H9 (cell line): ENCODE measurements at regions not wholly inside any gene's neighbourhood (a gene's known extent, or its start where the extent isn't known, plus 50 kb on each side); places are given as distances from the start of the nearest gene placed in this dataset.

Experiments
- DNase-seq: peaks from one replicate; pipeline ENCODE4 v3.0.0-alpha.2; 2017
- H2AFZ ChIP-seq: one replicate; pipeline ENCODE4 v1.6.1; 2013; ENCODE audit warnings: mild to moderate bottlenecking, low read length, control low read depth, moderate library complexity
- H2AK5ac ChIP-seq: 2 replicates; pipeline ENCODE4 v1.6.1; 2013; ENCODE audit warnings: low read length, control low read depth, mixed read lengths; ENCODE audit not compliant: insufficient read length
- H2BK120ac ChIP-seq: one replicate; pipeline ENCODE4 v1.6.1; 2013; ENCODE audit warnings: low read depth, mild to moderate bottlenecking, low read length, control low read depth, inconsistent platforms; ENCODE audit not compliant: poor library complexity, severe bottlenecking
- H2BK12ac ChIP-seq: 2 replicates; pipeline ENCODE4 v1.6.1; 2013; ENCODE audit warnings: low read length, control low read depth, mixed read lengths, low read depth; ENCODE audit not compliant: insufficient read length
- H2BK15ac ChIP-seq: 2 replicates; pipeline ENCODE4 v1.6.1; 2013; ENCODE audit warnings: low read depth, low read length, control low read depth
- H2BK20ac ChIP-seq: one replicate; pipeline ENCODE4 v1.6.1; 2013; ENCODE audit warnings: low read depth, mild to moderate bottlenecking, low read length, control low read depth, inconsistent platforms; ENCODE audit not compliant: poor library complexity, severe bottlenecking
- H2BK5ac ChIP-seq: 2 replicates; pipeline ENCODE4 v1.6.1; 2013; ENCODE audit warnings: low read length, control low read depth, mixed read lengths; ENCODE audit not compliant: insufficient read length
- H3K14ac ChIP-seq: 2 replicates; pipeline ENCODE4 v1.6.1; 2013; ENCODE audit warnings: low read length, control low read depth; ENCODE audit not compliant: insufficient read depth
- H3K18ac ChIP-seq: 2 replicates; pipeline ENCODE4 v1.6.1; 2013; ENCODE audit warnings: low read depth, mild to moderate bottlenecking, mixed read lengths, low read length, control low read depth; ENCODE audit not compliant: insufficient read length
- H3K23ac ChIP-seq: 2 replicates; pipeline ENCODE4 v1.6.1; 2013; ENCODE audit warnings: low read length, control low read depth, mixed read lengths, low read depth; ENCODE audit not compliant: insufficient read length
- H3K23me2 ChIP-seq: 2 replicates; pipeline ENCODE4 v1.6.1; 2013; ENCODE audit warnings: low read depth, mild to moderate bottlenecking, mixed read lengths, low read length, control low read depth; ENCODE audit not compliant: insufficient read length, poor library complexity, severe bottlenecking
- H3K27ac ChIP-seq: 2 replicates; pipeline ENCODE4 v1.5.1; 2013; ENCODE audit warnings: low read length, control low read depth, mixed read lengths, low read depth; ENCODE audit not compliant: insufficient read length
- H3K27me3 ChIP-seq: 2 replicates; pipeline ENCODE4 v1.6.1; 2013; ENCODE audit warnings: low read length, control low read depth, inconsistent platforms; ENCODE audit not compliant: insufficient read depth
- H3K4ac ChIP-seq: 2 replicates; pipeline ENCODE4 v1.6.1; 2013; ENCODE audit warnings: low read depth, mild to moderate bottlenecking, control low read depth, inconsistent platforms, low read length, moderate library complexity
- H3K4me1 ChIP-seq: 2 replicates; pipeline ENCODE4 v1.6.1; 2013; ENCODE audit warnings: low read length, control low read depth, inconsistent platforms; ENCODE audit not compliant: insufficient read depth
- H3K4me2 ChIP-seq: 2 replicates; pipeline ENCODE4 v1.6.1; 2013; ENCODE audit warnings: low read length, control low read depth, mixed read lengths; ENCODE audit not compliant: insufficient read length, insufficient read depth
- H3K56ac ChIP-seq: 2 replicates; pipeline ENCODE4 v1.6.1; 2013; ENCODE audit warnings: low read depth, mild to moderate bottlenecking, mixed read lengths, low read length, control low read depth; ENCODE audit not compliant: insufficient read length
- H3K79me1 ChIP-seq: 2 replicates; pipeline ENCODE4 v1.6.1; 2013; ENCODE audit warnings: low read depth, mild to moderate bottlenecking, moderate library complexity, low read length, control low read depth, inconsistent platforms; ENCODE audit not compliant: insufficient read depth, poor library complexity, severe bottlenecking
- H3K79me2 ChIP-seq: 2 replicates; pipeline ENCODE4 v1.6.1; 2013; ENCODE audit warnings: low read length, control low read depth, inconsistent platforms; ENCODE audit not compliant: insufficient read depth
- H3K9ac ChIP-seq: 2 replicates; pipeline ENCODE4 v1.6.1; 2013; ENCODE audit warnings: low read length, control low read depth, mixed read lengths; ENCODE audit not compliant: insufficient read length; ENCODE audit errors: extremely low read depth
- H3K9me3 ChIP-seq: one replicate; pipeline ENCODE4 v1.6.1; 2013; ENCODE audit warnings: low read depth, low read length, inconsistent platforms; ENCODE audit not compliant: control insufficient read depth
- H3T11ph ChIP-seq: one replicate; pipeline ENCODE4 v1.6.1; 2013; ENCODE audit warnings: mild to moderate bottlenecking, low read length, control low read depth, inconsistent platforms
- H4K20me1 ChIP-seq: one replicate; pipeline ENCODE4 v1.6.1; 2013; ENCODE audit not compliant: control insufficient read depth, insufficient read length, insufficient read depth
- H4K5ac ChIP-seq: 2 replicates; pipeline ENCODE4 v1.6.1; 2013; ENCODE audit warnings: low read depth, mild to moderate bottlenecking, mixed read lengths, low read length, control low read depth; ENCODE audit not compliant: insufficient read length
- H4K8ac ChIP-seq: replicated peaks from 2 replicates; pipeline ENCODE4 v1.6.1; 2013; ENCODE audit warnings: low read length, control low read depth, mixed read lengths, low read depth; ENCODE audit not compliant: insufficient read length
- H4K91ac ChIP-seq: 2 replicates; pipeline ENCODE4 v1.6.1; 2013; ENCODE audit warnings: low read depth, mild to moderate bottlenecking, moderate library complexity, mixed read lengths, low read length, control low read depth; ENCODE audit not compliant: insufficient read length
- H3K27ac Mint-ChIP-seq, 3 experiments: 2 replicates in 2 of 3; 3 replicates in 1 of 3; pipeline ENCODE4 v1.8.0; 2020 to 2021; ENCODE audit warnings: mixed read lengths in 3 of 3, mild to moderate bottlenecking in 1 of 3, moderate library complexity in 1 of 3
- H3K27me3 Mint-ChIP-seq: 2 replicates; pipeline ENCODE4 v1.8.0; 2021; ENCODE audit warnings: low read depth, mild to moderate bottlenecking, moderate library complexity, mixed read lengths
- H3K36me3 Mint-ChIP-seq, 3 experiments: 2 replicates in 2 of 3; 3 replicates in 1 of 3; pipeline ENCODE4 v1.8.0; 2020 to 2021; ENCODE audit warnings: low read depth in 3 of 3, mixed read lengths in 3 of 3; ENCODE audit not compliant: insufficient read depth in 1 of 3
- H3K4me1 Mint-ChIP-seq, 2 experiments: 2 replicates each; pipeline ENCODE4 v1.8.0; 2020; ENCODE audit warnings: mixed read lengths in 2 of 2
- H3K4me3 Mint-ChIP-seq, 2 experiments: 2 replicates in 1 of 2; 3 replicates in 1 of 2; pipeline ENCODE4 v1.8.0; 2020 to 2021; ENCODE audit warnings: mild to moderate bottlenecking in 2 of 2, mixed read lengths in 2 of 2, moderate library complexity in 1 of 2
- H3K9me3 Mint-ChIP-seq, 2 experiments: 2 replicates in 1 of 2; 3 replicates in 1 of 2; pipeline ENCODE4 v1.8.0; 2020; ENCODE audit warnings: mild to moderate bottlenecking in 2 of 2, mixed read lengths in 2 of 2, moderate library complexity in 1 of 2
- WGBS: extraction: QIAGEN DNeasy Blood & Tissue Kit; methylation state at CpG from one replicate; pipeline ENCODE4 v1.1.7; 2013; ENCODE audit warnings: missing lambda C conversion rate, low lambda C conversion rate, mixed read lengths; ENCODE audit not compliant: insufficient read length; ENCODE audit errors: extremely low coverage; 5-methylcytosine and 5-hydroxymethylcytosine counted together
- TF ChIP-seq, protein P1 (sequence below): fragments of 200-600 bp; sonication (generic); conservative IDR thresholded peaks from 3 replicates; pipeline ENCODE4 v1.8.0; 2021; ENCODE audit warnings: antibody characterized with exemption, mild to moderate bottlenecking

DNA sequence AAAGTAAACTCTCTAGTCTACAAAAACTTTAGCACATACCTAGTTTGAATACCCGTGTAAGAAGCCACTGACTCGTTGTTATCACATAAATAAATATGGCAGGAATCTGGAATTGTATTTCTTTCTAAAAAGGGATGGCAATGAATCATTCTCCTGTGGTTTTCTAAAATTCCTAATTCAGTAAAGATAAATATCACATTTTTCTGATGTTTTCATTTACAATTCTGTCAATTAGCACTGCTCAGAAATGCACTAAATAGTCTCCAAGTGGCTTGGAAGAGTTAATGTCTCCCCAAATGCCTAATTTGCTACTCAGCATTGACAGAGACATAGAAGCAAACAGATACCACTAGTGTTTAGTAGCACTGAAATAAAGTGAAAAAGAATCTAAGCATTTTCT lies 547.7 kb upstream of the SLITRK1 start:
- Histone ChIP-seq H2AK5ac (no peak overlapping the region), H3K79me2 (no peaks in the 10 kb centered on the region), H4K20me1 (no peaks in the 10 kb centered on the region), H2AFZ (no peak overlapping the region), H3T11ph (no peak overlapping the region), H4K5ac (no peak overlapping the region), H3K4ac (no peak overlapping the region), H4K91ac (no peak overlapping the region), H3K9ac (no peak overlapping the region), H2BK15ac (no peak overlapping the region), H3K23me2 (no peaks in the 10 kb centered on the region), H3K14ac (no peak overlapping the region), H2BK20ac (no peak overlapping the region), H3K27ac (no peak overlapping the region), H4K8ac (no peak overlapping the region), H3K23ac (no peak overlapping the region), H3K18ac (no peak overlapping the region), H3K9me3 (no peaks in the 10 kb centered on the region), H2BK120ac (no peak overlapping the region), H3K27me3 (no peaks in the 10 kb centered on the region), H3K4me2 (no peak overlapping the region), H3K4me1 (no peaks in the 10 kb centered on the region), H3K56ac (no peak overlapping the region), H3K79me1 (no peaks in the 10 kb centered on the region), H2BK12ac (no peak overlapping the region), H2BK5ac (no peak overlapping the region)
- Mint-ChIP-seq H3K36me3 (no peaks in the 10 kb centered on the region), H3K9me3 (no peaks in the 10 kb centered on the region), H3K27me3 (no peaks in the 10 kb centered on the region), H3K27ac (no peak overlapping the region), H3K4me1 (peaks cover 3% of the 10 kb centered on the region in 2 experiments; a peak in 1 of 4 replicates), H3K4me3 (no peak overlapping the region)
- no peak for DNase-seq
- WGBS: no CpG with 5 or more reads among the region's 2 CpGs
- TF ChIP-seq, protein P1, sequence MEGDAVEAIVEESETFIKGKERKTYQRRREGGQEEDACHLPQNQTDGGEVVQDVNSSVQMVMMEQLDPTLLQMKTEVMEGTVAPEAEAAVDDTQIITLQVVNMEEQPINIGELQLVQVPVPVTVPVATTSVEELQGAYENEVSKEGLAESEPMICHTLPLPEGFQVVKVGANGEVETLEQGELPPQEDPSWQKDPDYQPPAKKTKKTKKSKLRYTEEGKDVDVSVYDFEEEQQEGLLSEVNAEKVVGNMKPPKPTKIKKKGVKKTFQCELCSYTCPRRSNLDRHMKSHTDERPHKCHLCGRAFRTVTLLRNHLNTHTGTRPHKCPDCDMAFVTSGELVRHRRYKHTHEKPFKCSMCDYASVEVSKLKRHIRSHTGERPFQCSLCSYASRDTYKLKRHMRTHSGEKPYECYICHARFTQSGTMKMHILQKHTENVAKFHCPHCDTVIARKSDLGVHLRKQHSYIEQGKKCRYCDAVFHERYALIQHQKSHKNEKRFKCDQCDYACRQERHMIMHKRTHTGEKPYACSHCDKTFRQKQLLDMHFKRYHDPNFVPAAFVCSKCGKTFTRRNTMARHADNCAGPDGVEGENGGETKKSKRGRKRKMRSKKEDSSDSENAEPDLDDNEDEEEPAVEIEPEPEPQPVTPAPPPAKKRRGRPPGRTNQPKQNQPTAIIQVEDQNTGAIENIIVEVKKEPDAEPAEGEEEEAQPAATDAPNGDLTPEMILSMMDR: no peak
